ENCODE measurements at regions not wholly inside any gene's neighbourhood (a gene's known extent, or its start where the extent isn't known, plus 50 kb on each side); places are given as distances from the start of the nearest gene placed in this dataset.

DNA sequence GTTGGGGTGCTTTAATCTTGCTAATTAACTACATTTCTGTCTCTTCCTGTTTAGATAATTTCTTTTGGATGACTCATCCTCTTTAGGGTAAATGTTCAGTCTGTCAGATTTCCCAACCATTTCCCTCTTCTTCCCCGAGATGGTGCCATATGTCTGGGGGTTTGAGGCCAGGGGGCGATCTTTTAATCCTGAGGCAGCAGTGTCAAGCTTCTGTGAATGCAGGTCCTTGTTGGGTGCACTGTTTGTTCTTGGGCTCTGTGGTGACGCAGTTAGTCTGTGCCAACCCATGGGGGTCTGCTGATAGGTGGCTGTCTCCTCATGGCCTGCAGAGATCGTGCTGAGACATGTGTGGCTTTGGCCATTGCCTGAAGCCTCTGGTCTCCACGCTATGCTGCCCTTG, 420.4 kb downstream of the NDFIP2 start:
- Histone ChIP-seq H3K27me3 (ENCODE audit: insufficient read depth, low read length) (no peaks in the 10 kb centered on the region), H3K4me1 (ENCODE audit: insufficient read depth, low read length) (no peaks in the 10 kb centered on the region), H2AFZ (ENCODE audit: low read length) (no peak overlapping the region), H4K20me1 (ENCODE audit: insufficient read depth, low read length) (no peaks in the 10 kb centered on the region), H3K4me2 (ENCODE audit: insufficient read depth, low read length) (no peak overlapping the region), H3K79me2 (ENCODE audit: insufficient read depth, low read length) (no peaks in the 10 kb centered on the region), H3K4me3 (ENCODE audit: insufficient read depth, low read length) (no peak overlapping the region), H3K27ac (ENCODE audit: low read depth, low read length) (no peak overlapping the region), H3K36me3 (ENCODE audit: insufficient read depth, low read length) (no peaks in the 10 kb centered on the region), H3K9me3 (ENCODE audit: low read depth, low read length) (no peaks in the 10 kb centered on the region)
- TF ChIP-seq, protein P1, sequence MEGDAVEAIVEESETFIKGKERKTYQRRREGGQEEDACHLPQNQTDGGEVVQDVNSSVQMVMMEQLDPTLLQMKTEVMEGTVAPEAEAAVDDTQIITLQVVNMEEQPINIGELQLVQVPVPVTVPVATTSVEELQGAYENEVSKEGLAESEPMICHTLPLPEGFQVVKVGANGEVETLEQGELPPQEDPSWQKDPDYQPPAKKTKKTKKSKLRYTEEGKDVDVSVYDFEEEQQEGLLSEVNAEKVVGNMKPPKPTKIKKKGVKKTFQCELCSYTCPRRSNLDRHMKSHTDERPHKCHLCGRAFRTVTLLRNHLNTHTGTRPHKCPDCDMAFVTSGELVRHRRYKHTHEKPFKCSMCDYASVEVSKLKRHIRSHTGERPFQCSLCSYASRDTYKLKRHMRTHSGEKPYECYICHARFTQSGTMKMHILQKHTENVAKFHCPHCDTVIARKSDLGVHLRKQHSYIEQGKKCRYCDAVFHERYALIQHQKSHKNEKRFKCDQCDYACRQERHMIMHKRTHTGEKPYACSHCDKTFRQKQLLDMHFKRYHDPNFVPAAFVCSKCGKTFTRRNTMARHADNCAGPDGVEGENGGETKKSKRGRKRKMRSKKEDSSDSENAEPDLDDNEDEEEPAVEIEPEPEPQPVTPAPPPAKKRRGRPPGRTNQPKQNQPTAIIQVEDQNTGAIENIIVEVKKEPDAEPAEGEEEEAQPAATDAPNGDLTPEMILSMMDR (IDR thresholded peaks at IDR 0.05; ENCODE audit: extremely low read depth, low read depth, low read length) = no peak
- no peak for DNase-seq (ENCODE audit: insufficient read length, low spot score, missing footprints)

GRCh38 chr13:79900356-79900755, 419.4 kb downstream of the NDFIP2 start:
- no peaks in the 10 kb centered on the region for H3K36me3 ChIP-seq (ENCODE audit: insufficient read depth, low read length)
- no peaks in the 10 kb centered on the region for H3K9me3 ChIP-seq (ENCODE audit: low read depth, low read length)
- no peak overlapping the region for H3K27ac ChIP-seq (ENCODE audit: low read depth, low read length)
- DNase-seq (ENCODE audit: insufficient read length, low spot score, missing footprints) = no peak
- H3K4me1 ChIP-seq (ENCODE audit: insufficient read depth, low read length) = no peaks in the 10 kb centered on the region
- H3K4me3 ChIP-seq (ENCODE audit: insufficient read depth, low read length) = no peak overlapping the region
- no peaks in the 10 kb centered on the region for H3K27me3 ChIP-seq (ENCODE audit: insufficient read depth, low read length)
- no peak overlapping the region for H2AFZ ChIP-seq (ENCODE audit: low read length)
- H3K4me2 ChIP-seq (ENCODE audit: insufficient read depth, low read length) = no peak overlapping the region
- H4K20me1 ChIP-seq (ENCODE audit: insufficient read depth, low read length) = no peaks in the 10 kb centered on the region
- no peaks in the 10 kb centered on the region for H3K79me2 ChIP-seq (ENCODE audit: insufficient read depth, low read length)
- TF ChIP-seq, protein P1 (IDR thresholded peaks at IDR 0.05; ENCODE audit: extremely low read depth, low read depth, low read length) = no peak

DNA sequence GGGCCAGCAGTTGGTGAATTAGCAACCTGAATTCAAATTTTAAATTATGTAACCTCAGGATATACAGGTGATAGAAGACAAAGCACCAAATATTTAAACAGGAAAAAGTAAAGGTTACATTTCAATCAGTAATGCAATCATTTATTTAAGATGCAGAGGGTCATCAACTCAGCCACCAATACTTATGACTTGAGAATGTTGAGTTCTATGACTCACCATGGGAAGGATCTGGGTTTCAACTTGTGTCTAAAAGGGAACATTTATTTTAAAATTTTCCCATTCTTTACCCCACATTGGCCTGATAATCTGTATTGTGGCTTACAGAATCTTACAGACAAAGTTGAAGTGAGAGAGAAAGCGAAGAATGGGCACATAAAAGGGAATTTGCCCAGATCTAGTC, 418.0 kb downstream of the NDFIP2 start:
- no peak for DNase-seq (ENCODE audit: insufficient read length, low spot score, missing footprints)
- H3K27me3 ChIP-seq (ENCODE audit: insufficient read depth, low read length) = no peaks in the 10 kb centered on the region
- TF ChIP-seq, protein P1 (IDR thresholded peaks at IDR 0.05; ENCODE audit: extremely low read depth, low read depth, low read length) = no peak
- H3K79me2 ChIP-seq (ENCODE audit: insufficient read depth, low read length) = no peaks in the 10 kb centered on the region
- H2AFZ ChIP-seq (ENCODE audit: low read length) = no peak overlapping the region
- no peaks in the 10 kb centered on the region for H3K36me3 ChIP-seq (ENCODE audit: insufficient read depth, low read length)
- H3K4me2 ChIP-seq (ENCODE audit: insufficient read depth, low read length) = no peak overlapping the region
- no peak overlapping the region for H3K27ac ChIP-seq (ENCODE audit: low read depth, low read length)
- H3K4me1 ChIP-seq (ENCODE audit: insufficient read depth, low read length) = no peaks in the 10 kb centered on the region
- H3K9me3 ChIP-seq (ENCODE audit: low read depth, low read length) = no peaks in the 10 kb centered on the region
- H3K4me3 ChIP-seq (ENCODE audit: insufficient read depth, low read length) = no peak overlapping the region
- H4K20me1 ChIP-seq (ENCODE audit: insufficient read depth, low read length) = no peaks in the 10 kb centered on the region

DNA sequence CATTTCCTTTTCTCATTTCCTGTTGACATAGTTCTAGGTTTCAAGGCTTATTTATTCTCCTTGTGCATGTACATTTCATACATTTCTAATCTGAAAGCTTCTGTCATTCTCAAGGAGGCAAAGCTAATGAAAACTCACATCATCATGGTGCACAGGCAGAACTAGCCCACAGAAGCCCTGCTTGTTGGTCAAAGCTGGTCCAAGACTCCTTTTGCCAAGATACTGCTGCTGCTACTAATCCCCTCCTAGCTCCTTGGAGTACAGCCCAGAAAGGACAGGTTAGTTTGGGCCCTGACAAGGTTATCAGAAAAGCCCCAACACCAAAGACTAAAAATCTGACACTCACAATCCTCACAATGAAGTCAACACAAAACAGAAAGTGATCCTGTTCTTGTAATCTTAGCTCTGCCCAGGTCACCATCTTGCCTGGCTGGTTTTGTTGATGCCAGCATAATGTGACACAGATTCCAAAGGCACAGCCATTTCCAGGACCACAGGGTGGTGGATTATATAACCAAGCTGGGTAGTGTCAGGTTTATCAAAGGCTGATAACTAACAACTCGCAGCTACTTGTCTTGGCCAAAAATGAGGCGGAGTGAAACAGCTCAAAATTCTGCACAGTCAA, 417.4 kb downstream of the NDFIP2 start:
- H3K27ac ChIP-seq (ENCODE audit: low read depth, low read length) = no peak overlapping the region
- no peaks in the 10 kb centered on the region for H3K27me3 ChIP-seq (ENCODE audit: insufficient read depth, low read length)
- no peak overlapping the region for H3K4me2 ChIP-seq (ENCODE audit: insufficient read depth, low read length)
- no peak overlapping the region for H2AFZ ChIP-seq (ENCODE audit: low read length)
- H3K36me3 ChIP-seq (ENCODE audit: insufficient read depth, low read length) = no peaks in the 10 kb centered on the region
- no peaks in the 10 kb centered on the region for H3K9me3 ChIP-seq (ENCODE audit: low read depth, low read length)
- H3K4me3 ChIP-seq (ENCODE audit: insufficient read depth, low read length) = no peak overlapping the region
- no peaks in the 10 kb centered on the region for H4K20me1 ChIP-seq (ENCODE audit: insufficient read depth, low read length)
- no peaks in the 10 kb centered on the region for H3K4me1 ChIP-seq (ENCODE audit: insufficient read depth, low read length)
- TF ChIP-seq, protein P1 (IDR thresholded peaks at IDR 0.05; ENCODE audit: extremely low read depth, low read depth, low read length) = no peak
- H3K79me2 ChIP-seq (ENCODE audit: insufficient read depth, low read length) = no peaks in the 10 kb centered on the region
- DNase-seq (ENCODE audit: insufficient read length, low spot score, missing footprints) = no peak
